Heart left ventricle (tissue), 16 donors: ENCODE measurements at regions not wholly inside any gene's neighbourhood (a gene's known extent, or its start where the extent isn't known, plus 50 kb on each side); places are given as distances from the start of the nearest gene placed in this dataset.
A peak's percentile ranks its signal among the peaks of the same experiment; 100 is the strongest.

Experiments
- ATAC-seq, 4 donors: fragments of 200-7000 bp; cut with Tn5 transposase; one replicate each; pipeline ENCODE4 v1.9.1; 2020 to 2022; ENCODE audit warnings: moderate library complexity in 4 of 4, mild to moderate bottlenecking in 3 of 4, moderate number of reproducible peaks in 1 of 4
- DNase-seq, 5 donors: peaks; one replicate each; pipeline ENCODE4 v3.0.0-alpha.2; 2020
- H3K27ac ChIP-seq, 12 donors: fragments of 200-600 bp; sonication (generic) in 4 of 12; one replicate each; pipeline versions ENCODE4 v1.5.0 to v1.8.0; 2016 to 2022; ENCODE audit warnings: mild to moderate bottlenecking in 2 of 12
- H3K27me3 ChIP-seq, 9 donors: fragments of 200-600 bp; sonication (generic) in 2 of 9; one replicate each; pipeline versions ENCODE4 v1.5.1 to v1.8.0; 2016 to 2022; ENCODE audit warnings: mild to moderate bottlenecking in 3 of 9
- H3K36me3 ChIP-seq, 9 donors: fragments of 200-600 bp; sonication (generic) in 2 of 9; one replicate each; pipeline versions ENCODE4 v1.5.0 to v1.8.0; 2018 to 2022; ENCODE audit warnings: mild to moderate bottlenecking in 2 of 9
- H3K4me1 ChIP-seq, 12 donors: fragments of 200-600 bp; sonication (generic) in 4 of 12; one replicate each; pipeline versions ENCODE4 v1.5.0 to v1.8.0; 2016 to 2022; ENCODE audit warnings: mild to moderate bottlenecking in 3 of 12
- H3K4me3 ChIP-seq, 12 donors: fragments of 200-600 bp; sonication (generic) in 4 of 12; one replicate each; pipeline versions ENCODE4 v1.5.0 to v1.8.0; 2017 to 2022; ENCODE audit warnings: mild to moderate bottlenecking in 9 of 12, moderate library complexity in 4 of 12
- H3K9me3 ChIP-seq, 12 donors: fragments of 200-600 bp; sonication (generic) in 4 of 12; one replicate each; pipeline versions ENCODE4 v1.5.0 to v1.8.0; 2016 to 2022; ENCODE audit warnings: mild to moderate bottlenecking in 1 of 12
- POLR2A ChIP-seq, 2 donors: fragments of 450-650 bp; IDR thresholded peaks; one replicate each; pipeline ENCODE4 v1.6.1; 2017; ENCODE audit warnings: antibody characterized with exemption in 2 of 2, mild to moderate bottlenecking in 2 of 2, moderate library complexity in 2 of 2
- WGBS, 4 donors: extraction: QIAGEN DNeasy Blood & Tissue Kit in 2 of 4; methylation state at CpG; one replicate each; pipeline versions ENCODE4 v1.1.5 to v1.1.7; 2013 to 2018; 5-methylcytosine and 5-hydroxymethylcytosine counted together
- intact Hi-C, 10 donors: fragments of 100-400 bp; cut with DNase I; formaldehyde crosslinking; loops; one replicate each; pipeline versions ENCODE4 v1.11.1 to v1.14.2; 2022
- TF ChIP-seq, protein P1 (sequence below), 12 donors: fragments of 200-600 bp; sonication (generic) in 4 of 12; IDR thresholded peaks; one replicate each; pipeline versions ENCODE4 v1.5.0 to v1.8.0; 2018 to 2022; ENCODE audit warnings: antibody characterized with exemption in 12 of 12, mild to moderate bottlenecking in 5 of 12
- donor health status: ischemic (EF 13 %, LVEDD 7.1; RV severe dilation, severe dysfunction).
- donor health status: healthy with polysubstance abuse.
- donor health status: DM: no; HTN: yes; CAD: no.
- donor health status: DM: no; HTN: no; CAD: no.
- donor health status: ischemic (EF 25% LVEDD 6.9; RV normal size, moderate dysfunction).
- donor health status: ischemic (EF 25% LVEDD 5.7; RV mildly dilated, moderate dysfunction).
- donor health status: healthy.
- donor health status: DM: yes; HTN: yes; CAD: no.
- donor health status: ischemic (EF 35%, LVEDD 5.7; RV mildly dilated, moderate dysfunction).
- donor health status: nonischemic (EF 11% LVEDD 7.7; RV severe dilation, severe dysfunction).
- donor health status: DM: yes; HTN: yes; CAD: no.
- donor health status: PGD.
- donor health status: ischemic (EF 29% LVEDD 5.4; RV normal size, mild dysfunction).
- donor health status: nonischemic (EF 23%, LVEDD 6.1; RV moderate dilation, normal function).

- no peak for DNase-seq
- WGBS, 4 donors, result 93 to 96% (median 95%) methylated on average over 4 of the region's 4 CpGs
These were observed 502.9 kb upstream of the ZMIZ1 start for GRCh38 chr10:78565841-78566240.

GRCh38 chr10:78566284-78567111 lies 502.3 kb upstream of the ZMIZ1 start:
- Histone ChIP-seq H3K27me3 (no peaks in the 10 kb centered on the region), H3K4me1 (peaks cover 0 to 17% (median 0%) of the 10 kb centered on the region in 12 donors), H3K36me3 (no peaks in the 10 kb centered on the region), H3K27ac (peak overlapping the region in 3 of 12 donors; percentile 18 to 31 (median 23)), H3K9me3 (no peaks in the 10 kb centered on the region), H3K4me3 (no peak overlapping the region)
- TF ChIP-seq, protein P1, sequence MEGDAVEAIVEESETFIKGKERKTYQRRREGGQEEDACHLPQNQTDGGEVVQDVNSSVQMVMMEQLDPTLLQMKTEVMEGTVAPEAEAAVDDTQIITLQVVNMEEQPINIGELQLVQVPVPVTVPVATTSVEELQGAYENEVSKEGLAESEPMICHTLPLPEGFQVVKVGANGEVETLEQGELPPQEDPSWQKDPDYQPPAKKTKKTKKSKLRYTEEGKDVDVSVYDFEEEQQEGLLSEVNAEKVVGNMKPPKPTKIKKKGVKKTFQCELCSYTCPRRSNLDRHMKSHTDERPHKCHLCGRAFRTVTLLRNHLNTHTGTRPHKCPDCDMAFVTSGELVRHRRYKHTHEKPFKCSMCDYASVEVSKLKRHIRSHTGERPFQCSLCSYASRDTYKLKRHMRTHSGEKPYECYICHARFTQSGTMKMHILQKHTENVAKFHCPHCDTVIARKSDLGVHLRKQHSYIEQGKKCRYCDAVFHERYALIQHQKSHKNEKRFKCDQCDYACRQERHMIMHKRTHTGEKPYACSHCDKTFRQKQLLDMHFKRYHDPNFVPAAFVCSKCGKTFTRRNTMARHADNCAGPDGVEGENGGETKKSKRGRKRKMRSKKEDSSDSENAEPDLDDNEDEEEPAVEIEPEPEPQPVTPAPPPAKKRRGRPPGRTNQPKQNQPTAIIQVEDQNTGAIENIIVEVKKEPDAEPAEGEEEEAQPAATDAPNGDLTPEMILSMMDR (IDR thresholded peaks at IDR 0.05), result no peak
- TF ChIP-seq POLR2A (IDR thresholded peaks at IDR 0.05), result no peak
- ATAC-seq (peak in 2 of 4 donors; percentile 23 to 54), DNase-seq (no peak)
- WGBS, 4 donors, result 73 to 82% (median 77%) methylated on average over 8 of the region's 8 CpGs
- intact Hi-C loops, result no loop called here

More at GRCh38 chr10:78565841-78566240, 502.9 kb upstream of the ZMIZ1 start:
- intact Hi-C loops, result no loop called here
- ATAC-seq, result no peak
- H3K9me3 ChIP-seq, result no peaks in the 10 kb centered on the region
- peaks cover 0 to 17% (median 0%) of the 10 kb centered on the region in 12 donors for H3K4me1 ChIP-seq
- no peak overlapping the region for H3K4me3 ChIP-seq
- no peak overlapping the region for H3K27ac ChIP-seq
- no peaks in the 10 kb centered on the region for H3K27me3 ChIP-seq
- no peaks in the 10 kb centered on the region for H3K36me3 ChIP-seq
- TF ChIP-seq, protein P1 (IDR thresholded peaks at IDR 0.05), result no peak
- TF ChIP-seq POLR2A (IDR thresholded peaks at IDR 0.05), result no peak

DNA sequence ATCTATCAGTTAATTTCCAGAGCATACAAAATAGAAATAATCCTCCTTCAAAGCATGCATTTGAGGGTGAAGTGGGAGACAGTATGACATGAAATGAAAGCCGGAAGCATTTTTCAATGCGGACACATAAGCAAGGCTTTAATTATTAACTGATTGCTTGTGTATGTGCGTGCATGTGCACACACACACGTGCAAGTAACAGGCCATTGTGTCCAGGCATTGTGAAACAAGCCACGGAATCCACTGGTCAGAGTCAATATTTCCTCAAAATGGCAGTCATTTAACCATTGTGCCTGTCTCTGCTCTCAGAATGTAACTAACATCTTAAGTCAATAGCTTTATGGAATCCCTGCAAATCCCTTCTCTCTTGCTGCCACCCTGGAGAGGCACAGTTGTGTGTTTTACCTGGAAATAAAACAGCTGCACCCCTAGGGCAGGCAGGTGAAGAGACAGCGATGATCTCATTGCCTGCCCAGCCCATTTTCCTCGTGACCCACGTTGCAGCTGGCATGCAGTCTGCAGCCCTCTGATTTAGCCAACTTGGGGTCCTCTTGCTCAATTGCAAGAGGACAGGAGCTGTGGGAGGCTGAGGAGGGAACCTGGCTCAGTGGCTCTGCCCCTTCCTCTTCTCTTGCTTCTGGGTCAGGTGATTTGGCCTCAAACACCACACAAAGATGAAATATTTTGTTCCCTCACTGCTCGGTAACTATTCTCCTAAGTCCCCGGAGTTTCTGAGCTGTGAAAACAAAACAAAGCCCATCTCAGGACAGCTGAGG lies 500.9 kb upstream of the ZMIZ1 start:
- no peak for TF ChIP-seq POLR2A (IDR thresholded peaks at IDR 0.05)
- TF ChIP-seq, protein P1 (IDR thresholded peaks at IDR 0.05), result no peak
- H3K27me3 ChIP-seq, result no peaks in the 10 kb centered on the region
- H3K27ac ChIP-seq, result no peak overlapping the region
- no peaks in the 10 kb centered on the region for H3K9me3 ChIP-seq
- H3K4me3 ChIP-seq, result no peak overlapping the region
- H3K4me1 ChIP-seq, result peaks cover 0 to 14% (median 0%) of the 10 kb centered on the region in 12 donors
- intact Hi-C loops, result no loop called here
- 84 to 88% (median 87%) methylated on average over 10 of the region's 10 CpGs for WGBS, 4 donors
- DNase-seq (no peak), ATAC-seq (no peak)
- no peaks in the 10 kb centered on the region for H3K36me3 ChIP-seq

- H3K9me3 ChIP-seq, result no peaks in the 10 kb centered on the region
- TF ChIP-seq, protein P1 (IDR thresholded peaks at IDR 0.05), result no peak
- TF ChIP-seq POLR2A (IDR thresholded peaks at IDR 0.05), result no peak
- WGBS, 4 donors, result 91 to 97% (median 96%) methylated on average over 2 of the region's 2 CpGs
- no peak overlapping the region for H3K27ac ChIP-seq
- peaks cover 0 to 13% (median 0%) of the 10 kb centered on the region in 12 donors for H3K4me1 ChIP-seq
- no peak overlapping the region for H3K4me3 ChIP-seq
- no peaks in the 10 kb centered on the region for H3K36me3 ChIP-seq
- intact Hi-C loops, result no loop called here
- ATAC-seq (no peak), DNase-seq (no peak)
- no peaks in the 10 kb centered on the region for H3K27me3 ChIP-seq
These were observed 500.1 kb upstream of the ZMIZ1 start for GRCh38 chr10:78568620-78569019.
